H1 (cell line): ENCODE measurements at regions not wholly inside any gene's neighbourhood (a gene's known extent, or its start where the extent isn't known, plus 50 kb on each side); places are given as distances from the start of the nearest gene placed in this dataset.

Source experiments
- CTCF ChIA-PET: fragments of 300-600 bp; sonication (Branson Sonifier 250); formaldehyde crosslinking; loops from one replicate; lab custom pipeline; 2021; ENCODE audit not compliant: partially characterized antibody; lab: Charles Lee
- POLR2A ChIA-PET: fragments of 300-600 bp; sonication (Branson Sonifier 250); formaldehyde crosslinking; loops from one replicate; lab custom pipeline; 2021; ENCODE audit warnings: inconsistent platforms; ENCODE audit not compliant: partially characterized antibody; lab: Charles Lee
- DNase-seq, 2 experiments: peaks; one replicate each; pipeline versions ENCODE4 v3.0.0 to v3.0.0-alpha.2; 2010 to 2022; ENCODE audit warnings: low spot score in 2 of 2, low read depth in 1 of 2, mixed read lengths in 1 of 2
- FAIRE-seq: peaks from 2 replicates; lab custom pipeline; 2011; peaks lifted over from hg19 to GRCh38; lab: Jason Lieb, UNC
- H2AFZ ChIP-seq: 2 replicates; pipeline ENCODE4 v1.8.1; 2012; ENCODE audit warnings: low read length, inconsistent platforms
- H2AK5ac ChIP-seq: 2 replicates; pipeline ENCODE4 v1.6.1; 2013; ENCODE audit warnings: low read depth, low read length
- H2BK120ac ChIP-seq: replicated peaks from 2 replicates; pipeline ENCODE3; 2013; ENCODE audit warnings: low read depth, low read length, inconsistent platforms
- H2BK12ac ChIP-seq: 2 replicates; pipeline ENCODE4 v1.6.1; 2013; ENCODE audit warnings: low read depth, low read length
- H2BK15ac ChIP-seq: 2 replicates; pipeline ENCODE4 v1.6.1; 2013; ENCODE audit warnings: low read length
- H2BK20ac ChIP-seq: 2 replicates; pipeline ENCODE4 v1.6.1; 2013; ENCODE audit warnings: low read length
- H2BK5ac ChIP-seq: 2 replicates; pipeline ENCODE4 v1.6.1; 2013; ENCODE audit warnings: low read depth, low read length
- H3K14ac ChIP-seq: 2 replicates; pipeline ENCODE4 v1.6.1; 2013; ENCODE audit warnings: inconsistent platforms; ENCODE audit not compliant: insufficient read length
- H3K18ac ChIP-seq: 2 replicates; pipeline ENCODE4 v1.6.1; 2013; ENCODE audit warnings: low read length; ENCODE audit errors: extremely low read depth
- H3K23ac ChIP-seq: 2 replicates; pipeline ENCODE4 v1.6.1; 2013; ENCODE audit warnings: inconsistent platforms; ENCODE audit not compliant: insufficient read length
- H3K23me2 ChIP-seq: 2 replicates; pipeline ENCODE4 v1.6.1; 2013; ENCODE audit warnings: low read depth, low read length
- H3K27ac ChIP-seq: 2 replicates; pipeline ENCODE4 v1.6.1; 2011; ENCODE audit warnings: low read depth, low read length, inconsistent platforms
- H3K27me3 ChIP-seq, 4 experiments: replicated peaks in 1 of 4; 1 replicate in 1 of 4; 2 replicates in 3 of 4; pipeline versions ENCODE4 v1.6.1 to v1.8.1; 2011 to 2013; ENCODE audit warnings: low read length in 3 of 4, mild to moderate bottlenecking in 3 of 4, inconsistent platforms in 2 of 4, mixed read lengths in 2 of 4, moderate library complexity in 1 of 4; ENCODE audit not compliant: control insufficient read depth in 3 of 4, insufficient read depth in 3 of 4; ENCODE audit errors: extremely low read depth in 1 of 4
- H3K36me3 ChIP-seq, 4 experiments: 2 replicates each; pipeline versions ENCODE4 v1.6.1 to v1.8.1; 2011 to 2013; ENCODE audit warnings: mild to moderate bottlenecking in 4 of 4, low read length in 3 of 4, moderate library complexity in 2 of 4, control low read depth in 1 of 4, inconsistent platforms in 1 of 4; ENCODE audit not compliant: insufficient read depth in 4 of 4, control insufficient read depth in 2 of 4
- H3K4ac ChIP-seq: replicated peaks from 2 replicates; pipeline ENCODE3; 2013; ENCODE audit warnings: low read length, low read depth, mixed read lengths, inconsistent platforms; ENCODE audit not compliant: insufficient read length
- H3K4me1 ChIP-seq, 4 experiments: replicated peaks in 1 of 4; 1 replicate in 1 of 4; 2 replicates in 3 of 4; pipeline versions ENCODE4 v1.6.1 to v1.8.1; 2011 to 2013; ENCODE audit warnings: low read length in 3 of 4, inconsistent platforms in 2 of 4, mixed read lengths in 1 of 4; ENCODE audit not compliant: insufficient read depth in 4 of 4, control insufficient read depth in 3 of 4
- H3K4me2 ChIP-seq, 2 experiments: 2 replicates each; pipeline versions ENCODE4 v1.6.1 to v1.8.1; 2011 to 2013; ENCODE audit warnings: low read depth in 2 of 2, low read length in 2 of 2, control low read depth in 1 of 2, inconsistent platforms in 1 of 2, mild to moderate bottlenecking in 1 of 2; ENCODE audit not compliant: insufficient read depth in 1 of 2
- H3K4me3 ChIP-seq, 4 experiments: fragments of 200-600, 300-600 bp in 1 of 4; sonication (generic), shearing (Covaris generic), sonication (Bioruptor Twin) in 1 of 4; 2 replicates each; pipeline versions ENCODE4 v1.5.1 to v1.8.1; 2011 to 2016; ENCODE audit warnings: low read length in 4 of 4, low read depth in 3 of 4, control low read depth in 2 of 4, inconsistent platforms in 2 of 4, mild to moderate bottlenecking in 2 of 4, mixed read lengths in 1 of 4, moderate library complexity in 1 of 4; ENCODE audit not compliant: insufficient read depth in 2 of 4; ENCODE audit errors: extremely low read depth in 1 of 4
- H3K56ac ChIP-seq: replicated peaks from 2 replicates; pipeline ENCODE3; 2013; ENCODE audit warnings: low read depth, mild to moderate bottlenecking, mixed read lengths, low read length, inconsistent platforms; ENCODE audit not compliant: insufficient read length
- H3K79me1 ChIP-seq: 2 replicates; pipeline ENCODE4 v1.6.1; 2013; ENCODE audit warnings: low read depth, low read length, control low read depth
- H3K79me2 ChIP-seq, 2 experiments: 2 replicates each; pipeline versions ENCODE4 v1.6.1 to v1.8.1; 2012 to 2013; ENCODE audit warnings: low read length in 2 of 2, mild to moderate bottlenecking in 2 of 2, inconsistent platforms in 1 of 2; ENCODE audit not compliant: insufficient read depth in 2 of 2, control insufficient read depth in 1 of 2
- H3K9ac ChIP-seq, 4 experiments: replicated peaks in 1 of 4; 1 replicate in 1 of 4; 2 replicates in 3 of 4; pipeline versions ENCODE4 v1.6.1 to v1.8.1; 2011 to 2013; ENCODE audit warnings: low read depth in 3 of 4, low read length in 3 of 4, control low read depth in 2 of 4, mild to moderate bottlenecking in 2 of 4, moderate library complexity in 2 of 4, inconsistent platforms in 1 of 4; ENCODE audit errors: extremely low read depth in 1 of 4
- H3K9me3 ChIP-seq, 2 experiments: 2 replicates each; pipeline versions ENCODE4 v1.6.1 to v1.8.1; 2012 to 2013; ENCODE audit warnings: mild to moderate bottlenecking in 2 of 2, moderate library complexity in 2 of 2, control low read depth in 1 of 2, inconsistent platforms in 1 of 2, low read depth in 1 of 2, low read length in 1 of 2, mixed read lengths in 1 of 2; ENCODE audit not compliant: insufficient read depth in 2 of 2
- H4K20me1 ChIP-seq, 2 experiments: replicated peaks in 1 of 2; 2 replicates each; pipeline versions ENCODE3 to v1.8.1; 2011 to 2013; ENCODE audit warnings: inconsistent platforms in 2 of 2, low read length in 2 of 2, mild to moderate bottlenecking in 1 of 2; ENCODE audit not compliant: insufficient read depth in 2 of 2, control insufficient read depth in 1 of 2
- H4K5ac ChIP-seq: 2 replicates; pipeline ENCODE4 v1.6.1; 2013; ENCODE audit warnings: low read length, low read depth, mixed read lengths, inconsistent platforms; ENCODE audit not compliant: insufficient read length
- H4K8ac ChIP-seq: 2 replicates; pipeline ENCODE4 v1.8.0; 2013; ENCODE audit warnings: mild to moderate bottlenecking, moderate library complexity, low read length, inconsistent platforms; ENCODE audit not compliant: insufficient read depth; ENCODE audit errors: extremely low read depth
- H4K91ac ChIP-seq: replicated peaks from 2 replicates; pipeline ENCODE3; 2013; ENCODE audit warnings: low read length, mixed read lengths, inconsistent platforms; ENCODE audit not compliant: insufficient read length
- E2F6 ChIP-seq: IDR thresholded peaks from 2 replicates; pipeline ENCODE4 v1.6.1; 2012; ENCODE audit warnings: inconsistent platforms
- EGR1 ChIP-seq: IDR thresholded peaks from 2 replicates; pipeline ENCODE4 v1.6.1; 2011; ENCODE audit warnings: low read depth, low read length, borderline replicate concordance
- EZH2 ChIP-seq: fragments of 200-600 bp; sonication (generic); IDR thresholded peaks from 2 replicates; pipeline ENCODE4 v1.7.1; 2012; ENCODE audit warnings: low read depth, mild to moderate bottlenecking, moderate library complexity, low read length, inconsistent platforms; ENCODE audit not compliant: severe bottlenecking
- NRF1 ChIP-seq: IDR thresholded peaks from 2 replicates; pipeline ENCODE4 v1.6.1; 2011; ENCODE audit warnings: mild to moderate bottlenecking, low read depth, low read length, improper control_type of control experiment
- RFX5 ChIP-seq: IDR thresholded peaks from 2 replicates; pipeline ENCODE4 v1.6.1; 2011; ENCODE audit warnings: low read depth, low read length, improper control_type of control experiment, borderline replicate concordance
- RNF2 ChIP-seq: fragments of 200-900, 300-1000 bp; sonication (generic); IDR thresholded peaks from 2 replicates; pipeline ENCODE4 v1.7.1; 2016; ENCODE audit warnings: borderline replicate concordance, low read depth, mild to moderate bottlenecking, antibody characterized with exemption, low read length; ENCODE audit not compliant: poor library complexity, severe bottlenecking; ENCODE audit errors: missing control alignments
- RXRA ChIP-seq: IDR thresholded peaks from 2 replicates; pipeline ENCODE4 v1.6.1; 2011; ENCODE audit warnings: low read depth, mild to moderate bottlenecking, low read length, moderate library complexity; ENCODE audit not compliant: insufficient read depth
- SIRT6 ChIP-seq: IDR thresholded peaks from one replicate; pipeline ENCODE4 v1.7.1; 2012; ENCODE audit warnings: low read length, inconsistent platforms
- SRF ChIP-seq: IDR thresholded peaks from 2 replicates; pipeline ENCODE4 v1.6.1; 2011; ENCODE audit warnings: mild to moderate bottlenecking, low read depth, low read length, moderate library complexity
- SUZ12 ChIP-seq: fragments of 200-600 bp; sonication (generic); IDR thresholded peaks from 2 replicates; pipeline ENCODE4 v1.6.1; 2012; ENCODE audit warnings: mild to moderate bottlenecking, inconsistent platforms, low read length, moderate library complexity, mixed read lengths
- TCF12 ChIP-seq: IDR thresholded peaks from 2 replicates; pipeline ENCODE4 v1.6.1; 2011; ENCODE audit warnings: low read depth, mild to moderate bottlenecking, low read length
- WGBS, 2 experiments: shearing (Covaris generic) in 1 of 2; methylation state at CpG; one replicate each; pipeline versions ENCODE4 v1.1.6 to v1.1.7; 2013 to 2015; ENCODE audit warnings: low lambda C conversion rate in 2 of 2, mixed read lengths in 2 of 2, inconsistent platforms in 1 of 2, low coverage in 1 of 2, missing lambda C conversion rate in 1 of 2; ENCODE audit not compliant: insufficient replicate concordance in 2 of 2, insufficient coverage in 1 of 2, insufficient read length in 1 of 2; ENCODE audit errors: extremely low coverage in 1 of 2, missing lambda C conversion rate in 1 of 2; 5-methylcytosine and 5-hydroxymethylcytosine counted together

GRCh38 chr12:47585507-47585906 lies 120.3 kb downstream of the RPAP3 start:
- Histone ChIP-seq H3K4me2 (no peak overlapping the region), H2AK5ac (no peak overlapping the region), H4K91ac (no peak overlapping the region), H3K4ac (no peak overlapping the region), H3K79me2 (no peaks in the 10 kb centered on the region), H3K79me1 (no peaks in the 10 kb centered on the region; the same call in 1 of the 2 replicates), H3K9me3 (no peaks in the 10 kb centered on the region), H3K18ac (no peak overlapping the region), H3K23ac (no peak overlapping the region), H4K20me1 (no peaks in the 10 kb centered on the region), H2BK5ac (no peak overlapping the region), H2AFZ (no peak overlapping the region), H3K56ac (no peak overlapping the region), H2BK12ac (no peak overlapping the region), H3K4me1 (no peaks in the 10 kb centered on the region), H3K27ac (no peak overlapping the region), H3K36me3 (no peaks in the 10 kb centered on the region), H3K9ac (no peak overlapping the region), H4K8ac (no peak overlapping the region), H2BK120ac (no peak overlapping the region), H3K14ac (no peak overlapping the region), H2BK15ac (no peak overlapping the region), H2BK20ac (no peak overlapping the region), H3K4me3 (no peak overlapping the region), H4K5ac (no peak overlapping the region), H3K27me3 (no peaks in the 10 kb centered on the region), H3K23me2 (no peaks in the 10 kb centered on the region; the same call in 1 of the 2 replicates)
- 86% methylated on average over 2 of the region's 2 CpGs; no CpG with 5 or more reads in 1 of the 2 experiments for WGBS, 2 experiments
- DNase-seq (no peak), FAIRE-seq (no peak)
- ChIA-PET POLR2A (no interaction called here), CTCF (interaction anchor here (2.1 kb wide), 1 partner anchor 39 kb away, joined by 8 read pairs; no protein-coding TSS in a partner anchor)
- TF ChIP-seq RXRA (no peak), SIRT6 (no peak), SRF (no peak), RFX5 (no peak), SUZ12 (no peak), TCF12 (no peak), NRF1 (no peak), E2F6 (no peak), RNF2 (no peak), EGR1 (no peak), EZH2 (no peak)
